ENCODE measurements at regions not wholly inside any gene's neighbourhood (a gene's known extent, or its start where the extent isn't known, plus 50 kb on each side); places are given as distances from the start of the nearest gene placed in this dataset.
"Not testable (repeated sequence)": the region's sequence is repeated elsewhere in the genome, so short reads cannot be mapped to it uniquely, and the experiment has no call there.

- no peak for DNase-seq (ENCODE audit: low read depth, low spot score)
These were observed 197.1 kb upstream of the HCN1 start for GRCh38 chr5:45893309-45893708.

DNA sequence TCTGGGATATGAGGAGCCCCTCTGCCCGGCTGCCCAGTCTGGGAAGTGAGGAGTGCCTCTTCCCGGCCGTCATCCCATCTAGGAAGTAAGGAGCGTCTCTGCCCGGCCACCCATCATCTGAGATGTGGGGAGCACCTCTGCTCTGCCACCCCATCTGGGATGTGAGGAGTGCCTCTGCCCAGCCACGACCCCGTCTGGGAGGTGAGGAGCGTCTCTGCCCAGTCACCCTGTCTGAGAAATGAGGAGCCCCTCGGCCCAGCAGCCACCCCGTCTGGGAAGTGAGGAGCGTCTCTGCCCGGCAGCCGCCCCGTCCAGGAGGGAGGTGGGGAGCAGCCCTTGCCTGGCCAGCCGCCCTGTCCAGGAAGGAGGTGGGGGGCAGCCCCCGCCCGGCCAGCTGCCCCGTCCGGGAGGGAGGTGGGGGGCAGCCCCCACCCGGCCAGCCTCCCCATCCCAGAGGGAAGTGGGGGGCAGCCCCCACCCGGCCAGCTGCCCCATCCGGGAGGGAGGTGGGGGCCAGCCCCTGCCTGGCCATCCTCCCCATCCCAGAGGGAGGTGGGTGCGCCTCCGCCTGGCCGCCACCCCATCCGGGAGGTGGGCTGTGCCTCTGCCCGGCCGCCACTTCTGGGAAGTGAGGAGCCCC is 194.4 kb upstream of the HCN1 start:
- DNase-seq (ENCODE audit: low read depth, low spot score): not testable (repeated sequence)

- DNase-seq (ENCODE audit: low read depth, low spot score): no peak
These were observed 166.6 kb upstream of the HCN1 start for GRCh38 chr5:45862763-45863162.

DNA sequence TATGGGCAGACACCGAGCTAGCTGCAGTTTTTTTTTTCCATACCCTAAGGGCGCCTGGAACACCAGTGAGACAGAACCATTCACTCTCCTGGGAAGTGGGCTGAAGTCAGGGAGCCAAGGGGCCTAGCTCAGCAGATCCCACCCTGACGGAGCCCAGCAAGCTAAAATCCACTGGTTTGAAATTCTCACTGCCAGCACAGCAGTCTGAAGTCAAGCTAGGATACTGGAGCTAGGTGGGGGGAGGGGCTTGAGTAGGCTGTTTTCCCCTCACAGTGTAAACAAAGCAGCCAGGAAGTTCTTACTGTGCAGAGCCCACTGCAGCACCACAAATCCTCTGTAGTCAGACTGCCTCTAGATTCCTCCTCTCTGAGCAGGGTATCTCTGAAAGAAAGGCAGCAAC is 151.7 kb upstream of the HCN1 start:
- DNase-seq (ENCODE audit: low read depth, low spot score): peak; percentile 57

GRCh38 chr5:45826055-45826454 is 129.9 kb upstream of the HCN1 start:
- DNase-seq (ENCODE audit: low read depth, low spot score): no peak

GRCh38 chr5:45800331-45800730 is 104.2 kb upstream of the HCN1 start:
- DNase-seq (ENCODE audit: low read depth, low spot score): no peak

- no peak for DNase-seq (ENCODE audit: low read depth, low spot score)
These were observed 103.2 kb upstream of the HCN1 start for GRCh38 chr5:45799388-45799787.

GRCh38 chr5:45796959-45797553 is 100.9 kb upstream of the HCN1 start:
- no peak for DNase-seq (ENCODE audit: low read depth, low spot score)

DNA sequence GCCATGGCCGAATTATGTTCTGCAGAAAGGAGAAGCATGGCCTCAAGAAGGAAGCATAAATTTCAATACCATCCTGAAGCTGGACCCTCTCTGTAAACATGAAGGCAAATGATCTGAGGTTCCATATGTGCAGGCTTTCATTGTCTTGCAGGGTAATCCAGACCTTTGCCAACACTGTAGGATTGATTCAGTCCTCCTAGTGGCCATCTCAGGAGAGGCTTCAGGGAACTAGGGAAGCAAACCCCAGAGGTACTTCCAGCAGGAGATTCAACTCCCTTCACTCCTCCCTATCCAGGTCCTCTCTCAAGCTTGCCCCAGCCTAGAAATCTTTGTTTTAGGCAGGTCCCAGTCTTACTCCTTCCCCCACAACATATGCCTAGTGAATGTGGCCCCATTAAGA is 99.3 kb upstream of the HCN1 start:
- no peak for DNase-seq (ENCODE audit: low read depth, low spot score)

GRCh38 chr5:45793638-45794532 is 97.7 kb upstream of the HCN1 start:
- DNase-seq (ENCODE audit: low read depth, low spot score): no peak

- DNase-seq (ENCODE audit: low read depth, low spot score): no peak
These were observed 83.9 kb upstream of the HCN1 start for GRCh38 chr5:45779874-45780671.

- no peak for DNase-seq (ENCODE audit: low read depth, low spot score)
These were observed 78.3 kb upstream of the HCN1 start for GRCh38 chr5:45774528-45774927.

DNA sequence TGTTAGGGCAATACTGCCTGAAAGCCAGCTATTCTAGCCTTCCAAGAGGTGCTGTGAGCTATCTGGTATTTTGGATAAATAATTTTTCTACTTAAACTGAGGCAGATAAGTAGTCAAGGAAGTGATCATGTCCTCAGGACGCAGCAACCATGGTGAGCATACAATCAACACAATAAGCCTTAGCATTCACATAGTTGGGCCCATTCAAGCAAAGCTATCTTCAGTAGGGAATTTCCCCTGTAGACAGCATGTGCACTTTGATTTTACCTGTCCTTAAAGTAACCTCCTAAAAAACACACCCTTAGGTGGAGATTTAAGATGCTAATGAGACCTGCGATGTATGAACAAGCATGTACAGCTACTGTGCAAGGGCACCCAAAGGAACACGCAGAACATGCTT is 76.2 kb upstream of the HCN1 start:
- no peak for DNase-seq (ENCODE audit: low read depth, low spot score)

DNA sequence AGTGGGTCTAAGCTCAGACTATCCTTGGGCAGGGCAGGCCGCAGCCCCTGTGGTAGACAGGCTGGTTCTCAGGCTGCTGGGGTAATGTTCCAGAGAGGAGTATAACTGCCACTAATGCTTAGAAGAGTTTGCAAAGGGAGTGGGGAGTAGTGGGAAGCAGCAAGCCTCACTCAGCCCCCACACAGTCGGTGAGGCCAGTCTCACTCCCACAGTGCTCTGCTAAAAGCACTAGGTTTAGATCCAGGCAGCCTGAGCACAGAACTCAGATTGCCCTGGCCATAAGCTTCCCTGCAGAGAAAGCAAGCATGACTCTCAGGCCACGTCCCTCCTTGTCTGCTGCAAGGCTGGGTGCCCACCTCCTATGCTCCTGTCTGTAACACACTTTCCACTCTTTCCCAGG is 69.4 kb upstream of the HCN1 start:
- no peak for DNase-seq (ENCODE audit: low read depth, low spot score)

DNA sequence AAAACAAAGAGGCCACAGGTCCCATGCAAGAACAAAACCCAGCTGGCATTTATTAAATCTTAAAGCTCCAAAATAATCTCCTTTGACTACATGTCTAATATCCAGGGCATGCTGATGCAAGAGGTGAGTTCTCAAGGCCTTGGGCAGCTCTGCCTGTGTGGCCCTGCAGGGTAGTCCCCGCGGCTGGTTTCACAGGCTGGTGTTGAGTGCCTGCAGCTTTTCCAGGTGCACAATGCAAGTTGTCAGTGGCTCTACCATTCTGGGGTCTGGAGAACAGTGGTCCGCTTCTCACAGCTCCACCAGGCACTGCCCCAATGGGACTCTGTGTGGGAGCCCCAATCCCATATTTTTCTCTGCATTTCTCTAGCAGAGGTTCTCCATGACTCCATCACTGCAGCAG is 54.4 kb upstream of the HCN1 start:
- DNase-seq (ENCODE audit: low read depth, low spot score): no peak

GRCh38 chr5:45748511-45748910 is 52.3 kb upstream of the HCN1 start:
- not testable (repeated sequence) for DNase-seq (ENCODE audit: low read depth, low spot score)
